GM19351 (cell line): ENCODE measurements at regions not wholly inside any gene's neighbourhood (a gene's known extent, or its start where the extent isn't known, plus 50 kb on each side); places are given as distances from the start of the nearest gene placed in this dataset.

Experiments used
- ATAC-seq: cut with Tn5 transposase; IDR thresholded peaks from one replicate; pipeline ENCODE4 v1.9.1; 2021; ENCODE audit warnings: mild to moderate bottlenecking, moderate library complexity; ENCODE audit not compliant: unreplicated experiment

- no peak for ATAC-seq
Measured at GRCh38 chr5:61894046-61894445, 412.0 kb upstream of the KIF2A start.

GRCh38 chr5:61896811-61897210 is 409.2 kb upstream of the KIF2A start:
- no peak for ATAC-seq

- no peak for ATAC-seq
Measured at GRCh38 chr5:61897251-61897650, 408.8 kb upstream of the KIF2A start.

- no peak for ATAC-seq
Measured at GRCh38 chr5:61901997-61902396, 404.0 kb upstream of the KIF2A start.

- no peak for ATAC-seq
Measured at GRCh38 chr5:61904730-61905129, 401.3 kb upstream of the KIF2A start.

GRCh38 chr5:61905613-61906012 is 400.4 kb upstream of the KIF2A start:
- no peak for ATAC-seq

GRCh38 chr5:61906820-61907219 is 399.2 kb upstream of the KIF2A start:
- ATAC-seq = peak; percentile 74

GRCh38 chr5:61907995-61908394 is 398.0 kb upstream of the KIF2A start:
- no peak for ATAC-seq

GRCh38 chr5:61910771-61911170 is 395.2 kb upstream of the KIF2A start:
- peak; percentile 71 for ATAC-seq

- no peak for ATAC-seq
Measured at GRCh38 chr5:61912559-61912958, 393.4 kb upstream of the KIF2A start.

- no peak for ATAC-seq
Measured at GRCh38 chr5:61915646-61916045, 390.4 kb upstream of the KIF2A start.

- ATAC-seq = no peak
Measured at GRCh38 chr5:61916621-61917620, 389.1 kb upstream of the KIF2A start.

- ATAC-seq = no peak
Measured at GRCh38 chr5:61918611-61919010, 387.4 kb upstream of the KIF2A start.

- ATAC-seq = no peak
Measured at GRCh38 chr5:61919920-61920319, 386.1 kb upstream of the KIF2A start.

- no peak for ATAC-seq
Measured at GRCh38 chr5:61924251-61924650, 381.8 kb upstream of the KIF2A start.

GRCh38 chr5:61926911-61927310 is 379.1 kb upstream of the KIF2A start:
- no peak for ATAC-seq

- ATAC-seq = no peak
Measured at GRCh38 chr5:61931236-61931635, 374.8 kb upstream of the KIF2A start.

GRCh38 chr5:61933787-61934626 is 372.0 kb upstream of the KIF2A start:
- ATAC-seq = peak; percentile 73

- no peak for ATAC-seq
Measured at GRCh38 chr5:61941637-61942036, 364.4 kb upstream of the KIF2A start.

GRCh38 chr5:61942462-61943049 is 363.4 kb upstream of the KIF2A start:
- no peak for ATAC-seq

GRCh38 chr5:61943713-61944112 is 362.3 kb upstream of the KIF2A start:
- no peak for ATAC-seq
